Spleen (tissue), 7 donors: ENCODE measurements at regions not wholly inside any gene's neighbourhood (a gene's known extent, or its start where the extent isn't known, plus 50 kb on each side); places are given as distances from the start of the nearest gene placed in this dataset.

ENCODE experiments used
- POLR2A ChIP-seq, 3 donors: fragments of 450-650 bp; IDR thresholded peaks; one replicate each; pipeline ENCODE4 v1.5.1; 2017; ENCODE audit warnings: antibody characterized with exemption in 3 of 3, mild to moderate bottlenecking in 1 of 3
- TF ChIP-seq, protein P1 (sequence below), 11 experiments: fragments of 200-600 bp in 7 of 11; fragments of 450-650 bp in 4 of 11; sonication (generic) in 4 of 11; IDR thresholded peaks in 8 of 11; conservative IDR thresholded peaks in 3 of 11; 1 replicate in 7 of 11; 2 replicates in 4 of 11; pipeline versions ENCODE4 v1.4.0 to v1.8.0; 2016 to 2021; ENCODE audit warnings: antibody characterized with exemption in 11 of 11, inconsistent platforms in 4 of 11, mild to moderate bottlenecking in 1 of 11
- donor health status: DM: no; HTN: no; CAD: no; lungs with moderate emphysema.
- donor health status: DM: no; HTN: no; CAD: no.
- donor health status: DM: no; HTN: no; CAD: no.

DNA sequence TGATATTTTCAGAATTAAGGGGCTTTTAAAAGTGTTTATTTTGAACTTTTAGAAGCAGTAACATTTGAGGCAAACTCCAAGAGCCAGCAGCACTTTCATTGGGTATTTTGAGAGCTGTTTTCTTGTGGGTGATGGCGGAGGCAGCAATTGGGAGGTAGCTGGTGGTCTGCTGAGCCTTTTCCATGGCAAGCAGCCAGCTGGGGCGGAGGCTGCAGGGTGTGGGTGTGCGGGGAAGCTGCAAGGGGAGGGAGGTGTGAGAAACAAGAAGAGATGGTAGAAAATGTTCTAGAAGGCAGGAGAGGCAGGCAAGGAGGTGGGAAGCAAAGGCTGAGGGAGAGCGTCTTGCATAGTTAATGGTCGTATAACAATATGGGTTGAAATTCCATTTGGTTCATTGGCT, 223.4 kb upstream of the HTR2A start:
- TF ChIP-seq, protein P1, sequence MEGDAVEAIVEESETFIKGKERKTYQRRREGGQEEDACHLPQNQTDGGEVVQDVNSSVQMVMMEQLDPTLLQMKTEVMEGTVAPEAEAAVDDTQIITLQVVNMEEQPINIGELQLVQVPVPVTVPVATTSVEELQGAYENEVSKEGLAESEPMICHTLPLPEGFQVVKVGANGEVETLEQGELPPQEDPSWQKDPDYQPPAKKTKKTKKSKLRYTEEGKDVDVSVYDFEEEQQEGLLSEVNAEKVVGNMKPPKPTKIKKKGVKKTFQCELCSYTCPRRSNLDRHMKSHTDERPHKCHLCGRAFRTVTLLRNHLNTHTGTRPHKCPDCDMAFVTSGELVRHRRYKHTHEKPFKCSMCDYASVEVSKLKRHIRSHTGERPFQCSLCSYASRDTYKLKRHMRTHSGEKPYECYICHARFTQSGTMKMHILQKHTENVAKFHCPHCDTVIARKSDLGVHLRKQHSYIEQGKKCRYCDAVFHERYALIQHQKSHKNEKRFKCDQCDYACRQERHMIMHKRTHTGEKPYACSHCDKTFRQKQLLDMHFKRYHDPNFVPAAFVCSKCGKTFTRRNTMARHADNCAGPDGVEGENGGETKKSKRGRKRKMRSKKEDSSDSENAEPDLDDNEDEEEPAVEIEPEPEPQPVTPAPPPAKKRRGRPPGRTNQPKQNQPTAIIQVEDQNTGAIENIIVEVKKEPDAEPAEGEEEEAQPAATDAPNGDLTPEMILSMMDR (IDR thresholded peaks at IDR 0.05 in 8 of 11, conservative IDR thresholded peaks at IDR 0.05 in 3 of 11), result no peak
- no peak for TF ChIP-seq POLR2A (IDR thresholded peaks at IDR 0.05)
